Heart left ventricle (tissue), 13 donors: ENCODE measurements at regions not wholly inside any gene's neighbourhood (a gene's known extent, or its start where the extent isn't known, plus 50 kb on each side); places are given as distances from the start of the nearest gene placed in this dataset.

Experiments used
- CTCF ChIP-seq, 12 donors: fragments of 200-600 bp; sonication (generic) in 4 of 12; IDR thresholded peaks; one replicate each; pipeline versions ENCODE4 v1.5.0 to v1.8.0; 2018 to 2022; ENCODE audit warnings: antibody characterized with exemption in 12 of 12, mild to moderate bottlenecking in 5 of 12
- POLR2A ChIP-seq, 2 donors: fragments of 450-650 bp; IDR thresholded peaks; one replicate each; pipeline ENCODE4 v1.6.1; 2017; ENCODE audit warnings: antibody characterized with exemption in 2 of 2, mild to moderate bottlenecking in 2 of 2, moderate library complexity in 2 of 2
- donor health status: ischemic (EF 13 %, LVEDD 7.1; RV severe dilation, severe dysfunction).
- donor health status: DM: no; HTN: yes; CAD: no.
- donor health status: DM: no; HTN: no; CAD: no.
- donor health status: ischemic (EF 25% LVEDD 6.9; RV normal size, moderate dysfunction).
- donor health status: ischemic (EF 25% LVEDD 5.7; RV mildly dilated, moderate dysfunction).
- donor health status: ischemic (EF 35%, LVEDD 5.7; RV mildly dilated, moderate dysfunction).
- donor health status: nonischemic (EF 11% LVEDD 7.7; RV severe dilation, severe dysfunction).
- donor health status: DM: yes; HTN: yes; CAD: no.
- donor health status: PGD.
- donor health status: ischemic (EF 29% LVEDD 5.4; RV normal size, mild dysfunction).
- donor health status: nonischemic (EF 23%, LVEDD 6.1; RV moderate dilation, normal function).

GRCh38 chr10:118868589-118868988 lies 113.8 kb upstream of the CACUL1 start:
- TF ChIP-seq CTCF (IDR thresholded peaks at IDR 0.05) (no peak), POLR2A (IDR thresholded peaks at IDR 0.05) (no peak)
